GM12878 (cell line): ENCODE measurements at regions not wholly inside any gene's neighbourhood (a gene's known extent, or its start where the extent isn't known, plus 50 kb on each side); places are given as distances from the start of the nearest gene placed in this dataset.

Experiments used
- CREB1 ChIP-seq: IDR thresholded peaks from 2 replicates; pipeline ENCODE4 v1.6.1; 2012; ENCODE audit warnings: low read depth, mild to moderate bottlenecking, inconsistent platforms
- CTCF ChIP-seq, 3 experiments: IDR thresholded peaks in 2 of 3; conservative IDR thresholded peaks in 1 of 3; 2 replicates each; pipeline ENCODE4 v1.5.1; 2011; ENCODE audit warnings: low read depth in 3 of 3, low read length in 3 of 3, mild to moderate bottlenecking in 3 of 3, control low read depth in 2 of 3, moderate library complexity in 2 of 3, inconsistent platforms in 1 of 3, mixed read lengths in 1 of 3; ENCODE audit not compliant: control insufficient read depth in 2 of 3, insufficient read depth in 1 of 3; ENCODE audit errors: extremely low read depth in 1 of 3
- EP300 ChIP-seq, 2 experiments: fragments of 150-350 bp in 1 of 2; IDR thresholded peaks; 2 replicates each; pipeline ENCODE4 v1.6.1; 2011 to 2012; ENCODE audit warnings: low read depth in 2 of 2, low read length in 2 of 2, borderline replicate concordance in 1 of 2, improper control_type of control experiment in 1 of 2, inconsistent platforms in 1 of 2; ENCODE audit not compliant: control insufficient read depth in 1 of 2
- ESRRA ChIP-seq: IDR thresholded peaks from 2 replicates; pipeline ENCODE4 v1.6.1; 2012; ENCODE audit warnings: mild to moderate bottlenecking, low read length, improper control_type of control experiment
- GABPA ChIP-seq: IDR thresholded peaks from 2 replicates; pipeline ENCODE4 v1.6.1; 2014; ENCODE audit warnings: antibody characterized with exemption, low read depth, mild to moderate bottlenecking, inconsistent platforms
- HDAC2 ChIP-seq: fragments of 200-600 bp; sonication (generic); IDR thresholded peaks from 2 replicates; pipeline ENCODE4 v1.6.1; 2017
- IRF3 ChIP-seq: fragments of 450-650 bp; IDR thresholded peaks from 2 replicates; pipeline ENCODE4 v1.6.1; 2014; ENCODE audit warnings: mild to moderate bottlenecking
- POLR2AphosphoS5 ChIP-seq: IDR thresholded peaks from 2 replicates; pipeline ENCODE4 v1.6.1; 2011; ENCODE audit warnings: mild to moderate bottlenecking, low read length, inconsistent platforms
- RCOR1 ChIP-seq: conservative IDR thresholded peaks from 2 replicates; pipeline ENCODE4 v1.6.1; 2012; ENCODE audit warnings: low read depth, low read length, improper control_type of control experiment
- RFX5 ChIP-seq: IDR thresholded peaks from 2 replicates; pipeline ENCODE4 v1.6.1; 2011; ENCODE audit warnings: low read depth, low read length, improper control_type of control experiment
- ZBTB11 ChIP-seq: fragments of 450-650 bp; formaldehyde crosslinking; IDR thresholded peaks from 2 replicates; pipeline ENCODE4 v1.5.0; 2022; ENCODE audit warnings: mild to moderate bottlenecking, missing genetic modification characterization

GRCh38 chr6:156352861-156353260 lies 424.3 kb upstream of the ARID1B start:
- TF ChIP-seq CTCF (IDR thresholded peaks at IDR 0.05 in 2 of 3, conservative IDR thresholded peaks at IDR 0.05 in 1 of 3; ENCODE audit: control insufficient read depth in 2 of 3, extremely low read depth in 1 of 3, insufficient read depth in 1 of 3, low read depth in 3 of 3, low read length in 3 of 3) (no peak), POLR2AphosphoS5 (no peak), RCOR1 (no peak), ESRRA (no peak), HDAC2 (no peak), CREB1 (no peak), GABPA (no peak), IRF3 (no peak), EP300 (IDR thresholded peaks at IDR 0.05; ENCODE audit: borderline replicate concordance in 1 of 2, control insufficient read depth in 1 of 2, low read depth in 2 of 2, low read length in 2 of 2) (no peak), RFX5 (no peak), ZBTB11 (CRISPR knock-in tag) (no peak)
